ENCODE measurements at regions not wholly inside any gene's neighbourhood (a gene's known extent, or its start where the extent isn't known, plus 50 kb on each side); places are given as distances from the start of the nearest gene placed in this dataset.
"Not testable (repeated sequence)": the region's sequence is repeated elsewhere in the genome, so short reads cannot be mapped to it uniquely, and the experiment has no call there.

DNA sequence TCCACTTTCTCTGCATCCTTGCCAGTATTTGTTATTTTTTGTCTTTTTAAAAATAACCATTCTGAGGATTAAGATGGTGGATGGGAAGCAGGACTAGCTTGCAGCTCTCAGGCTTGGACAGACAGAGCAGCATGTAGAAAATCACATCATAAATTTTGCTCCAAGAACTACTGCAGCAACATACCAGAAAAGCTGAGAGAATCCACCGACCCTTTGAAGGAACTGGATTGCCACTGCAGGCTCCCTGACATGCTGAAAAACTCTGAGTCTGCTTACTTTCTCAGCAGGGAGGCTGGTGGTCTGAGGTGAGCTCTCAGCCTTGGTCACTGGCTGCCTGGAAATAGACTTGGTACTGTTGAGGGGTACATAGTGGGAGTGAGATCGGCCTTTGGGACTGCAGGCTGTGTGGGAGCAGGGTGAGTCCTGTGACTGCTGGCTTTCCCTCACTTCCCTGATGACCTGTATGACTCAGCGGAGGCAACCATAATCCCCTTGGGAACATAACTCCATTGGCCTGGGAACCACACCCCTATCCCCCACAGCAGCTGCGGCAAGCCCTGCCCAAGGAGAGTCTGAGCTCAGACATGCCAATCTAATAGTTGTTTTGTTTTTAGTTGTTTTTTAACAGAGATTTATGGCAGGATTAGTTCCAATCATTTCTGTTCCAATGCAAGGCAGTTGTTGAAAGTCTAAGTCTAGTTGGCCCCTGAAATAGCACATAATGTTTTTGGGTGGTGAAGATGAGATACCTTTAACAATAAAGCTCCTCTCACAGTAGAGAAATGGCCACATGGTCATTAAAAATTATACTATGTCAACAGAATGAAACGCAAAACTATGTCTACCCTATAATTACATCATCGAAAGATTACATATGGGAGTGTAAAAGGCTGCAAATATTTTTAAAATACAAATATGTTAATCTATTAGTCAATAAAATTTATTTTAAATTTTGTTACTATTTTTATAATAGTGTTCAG, 414.2 kb upstream of the CHAC2 start:
- no peak for DNase-seq

DNA sequence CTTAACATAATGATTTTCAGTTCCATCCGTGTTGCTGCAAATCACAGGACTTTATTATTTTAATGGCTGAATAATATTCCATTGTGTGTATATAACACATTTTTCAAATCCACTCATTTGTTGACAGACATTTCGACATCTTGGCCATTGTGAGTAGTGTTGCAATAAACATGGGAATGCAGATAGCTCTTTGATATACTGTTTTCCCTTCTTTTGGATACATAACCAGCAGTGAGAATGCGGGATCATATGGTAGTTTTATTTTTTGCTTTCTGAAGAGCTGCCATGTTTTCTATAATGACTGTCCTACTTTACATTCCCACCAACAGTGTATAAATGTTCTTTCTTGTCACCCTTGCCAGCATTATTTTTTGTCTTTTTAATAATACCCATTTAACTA, 420.3 kb upstream of the CHAC2 start:
- no peak for DNase-seq

DNA sequence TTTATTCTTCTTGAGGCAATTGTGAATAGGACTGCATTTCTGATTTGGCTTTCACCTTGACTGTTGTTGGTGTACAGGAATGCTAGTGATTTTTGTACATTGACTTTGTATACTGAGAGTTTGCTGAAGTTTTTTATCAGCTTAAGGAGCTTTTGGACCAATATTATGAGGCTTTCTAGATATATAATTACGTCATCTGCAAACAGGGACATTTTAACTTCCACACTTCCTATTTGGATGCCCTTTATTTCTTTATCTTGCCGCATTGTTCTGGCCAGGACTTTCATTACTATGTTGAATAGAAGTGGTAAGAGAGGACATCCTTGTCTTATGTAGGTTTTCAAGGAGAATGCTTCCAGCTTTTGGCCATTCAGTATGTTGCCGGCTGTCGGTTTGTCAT, 425.4 kb upstream of the CHAC2 start:
- no peak for DNase-seq

DNA sequence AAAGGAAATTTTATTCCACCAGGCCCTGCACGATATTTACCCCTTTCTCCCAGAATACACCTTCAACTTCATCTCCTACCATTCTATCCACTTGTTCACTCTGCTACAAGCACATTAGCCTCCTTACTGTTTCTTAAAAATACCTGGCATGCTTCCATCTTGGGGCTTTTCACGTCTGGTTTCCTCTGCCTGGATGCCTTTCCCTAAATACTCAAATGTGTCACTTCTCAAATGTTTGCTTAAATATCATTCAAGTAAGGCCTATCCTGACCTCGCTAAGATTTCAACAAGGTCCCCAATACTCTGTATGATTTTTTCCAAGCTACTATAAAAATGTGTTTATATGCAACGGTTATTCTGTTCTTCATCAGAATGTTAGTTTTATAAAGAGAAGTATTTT, 433.0 kb upstream of the CHAC2 start:
- no peak for DNase-seq

DNA sequence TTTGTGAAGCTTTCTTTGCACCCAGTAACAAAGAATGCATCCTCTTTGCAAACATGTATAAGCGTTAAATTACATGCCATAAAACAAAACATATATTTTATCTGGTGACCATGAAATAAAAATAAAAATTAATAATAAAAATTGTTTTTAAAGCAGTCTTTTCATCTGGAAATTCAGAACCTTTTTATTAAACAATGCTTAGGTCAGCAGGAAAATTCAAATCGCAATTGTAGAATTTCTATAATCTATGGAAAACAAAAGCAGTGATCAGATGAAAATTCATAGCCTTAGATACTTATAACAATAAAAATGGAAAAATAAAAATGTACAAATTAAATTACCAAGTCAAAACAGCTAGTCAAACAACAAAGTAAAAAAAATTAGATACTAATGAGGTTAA, 435.9 kb upstream of the CHAC2 start:
- no peak for DNase-seq

DNA sequence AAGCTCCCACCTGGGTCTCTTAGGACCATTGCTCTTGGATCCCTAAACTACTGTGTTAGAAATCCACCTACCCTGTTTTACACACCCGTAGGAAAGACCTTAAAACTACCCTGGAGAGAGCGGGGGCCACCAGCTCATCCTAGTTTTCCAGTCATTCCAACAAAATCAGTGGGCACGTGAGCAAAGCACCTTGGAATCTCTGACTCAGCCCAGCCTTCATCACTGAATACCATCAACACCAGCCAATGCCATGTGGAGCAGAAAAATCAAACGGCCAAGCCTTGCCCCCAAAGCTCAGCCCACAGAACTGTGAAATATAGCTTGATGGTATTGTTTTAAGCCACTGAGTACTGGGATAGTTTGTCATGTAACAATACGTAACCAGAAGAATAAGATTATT, 449.7 kb upstream of the CHAC2 start:
- no peak for DNase-seq

DNA sequence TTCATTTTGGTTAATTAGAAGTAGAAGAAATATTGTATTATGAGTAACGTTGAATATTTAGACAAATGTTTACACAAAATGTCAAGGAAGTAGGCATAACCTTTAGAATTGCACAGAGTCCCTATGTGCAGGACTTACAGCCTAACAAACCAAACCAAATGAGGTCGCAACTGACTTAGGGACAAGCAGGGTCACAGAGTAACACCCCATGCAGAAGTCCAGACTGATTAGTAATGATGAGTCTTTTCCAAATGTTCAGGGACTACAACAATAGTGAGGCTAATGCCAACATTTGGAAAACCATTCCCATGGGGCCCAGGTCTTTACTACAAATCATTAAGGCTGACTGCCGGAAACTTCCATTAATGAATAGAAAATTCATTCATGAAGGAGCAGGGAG, 452.5 kb upstream of the CHAC2 start:
- no peak for DNase-seq

DNA sequence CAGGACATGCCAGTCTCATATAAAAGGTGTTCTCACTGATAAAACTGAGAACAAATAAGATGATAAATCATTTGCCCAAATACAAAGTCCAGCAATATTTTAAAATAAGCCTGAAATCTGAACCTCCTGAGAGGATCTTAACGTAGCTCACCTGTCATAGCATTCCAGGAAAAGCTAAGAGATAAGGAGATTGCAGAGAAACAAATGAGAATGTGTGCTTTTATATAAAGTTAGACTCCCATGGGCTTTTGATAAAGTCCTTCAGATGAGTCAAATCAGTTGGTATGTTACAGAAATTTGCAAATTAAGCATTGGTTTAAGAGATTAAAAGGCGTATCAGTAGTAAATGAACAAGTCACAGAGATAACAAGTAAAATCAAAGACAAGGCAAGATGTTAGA, 452.9 kb upstream of the CHAC2 start:
- DNase-seq, result no peak

DNA sequence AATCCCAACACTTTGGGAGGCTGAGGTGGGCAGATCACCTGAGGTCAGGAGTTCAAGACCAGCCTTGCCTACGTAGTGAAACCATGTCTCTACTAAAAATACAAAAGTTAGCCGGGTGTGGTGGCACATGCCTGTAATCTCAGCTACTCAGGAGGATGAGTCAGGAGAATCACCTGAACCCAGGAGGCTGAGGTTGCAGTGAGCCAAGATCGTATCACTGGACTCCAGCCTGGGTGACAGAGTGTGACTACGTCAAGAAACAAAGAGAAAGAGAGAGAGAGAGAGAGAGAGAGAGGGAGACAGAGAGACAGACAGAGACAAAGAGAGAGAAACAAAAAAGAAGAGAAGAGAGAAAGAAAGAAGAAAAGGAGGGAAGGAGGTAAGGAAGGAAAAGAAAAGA, 454.0 kb upstream of the CHAC2 start:
- DNase-seq, result not testable (repeated sequence)

DNA sequence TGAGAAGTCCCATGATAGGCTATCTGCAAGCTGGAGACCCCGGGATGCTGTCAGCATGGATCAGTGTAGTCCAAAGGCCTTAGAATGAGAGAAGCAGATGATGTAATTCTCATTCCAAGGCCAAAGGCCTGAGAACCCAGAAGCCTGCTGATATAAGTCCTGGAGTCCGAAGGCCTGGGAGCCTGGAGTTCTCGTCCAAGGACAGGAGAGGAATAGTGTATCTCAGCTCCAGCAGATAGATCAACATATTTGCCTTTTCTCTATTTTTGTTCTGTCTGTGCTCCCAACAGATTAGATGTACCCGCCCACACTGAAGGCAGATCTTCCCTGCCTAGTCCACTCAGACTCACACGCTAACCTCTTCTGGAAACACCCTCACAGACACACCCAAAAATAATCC, 454.9 kb upstream of the CHAC2 start:
- DNase-seq, result no peak

DNA sequence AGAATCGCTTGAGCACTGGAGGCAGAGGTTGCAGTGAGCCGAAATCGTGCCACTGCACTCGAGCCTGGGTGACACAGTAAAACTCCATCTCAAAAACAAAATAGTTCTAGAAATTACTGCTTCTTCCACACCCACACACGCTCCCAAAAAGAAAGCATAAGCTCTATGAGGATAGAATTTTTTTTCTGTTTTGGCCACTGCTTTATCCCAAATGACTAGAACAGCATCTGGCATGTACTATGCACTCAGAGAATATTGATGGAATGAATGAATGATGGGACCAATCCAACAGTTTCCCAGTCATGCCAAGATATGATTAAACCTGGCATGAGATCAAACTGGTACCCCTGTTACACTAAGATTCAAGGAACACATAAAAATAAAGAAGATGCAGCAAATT, 455.4 kb upstream of the CHAC2 start:
- DNase-seq, result no peak

DNA sequence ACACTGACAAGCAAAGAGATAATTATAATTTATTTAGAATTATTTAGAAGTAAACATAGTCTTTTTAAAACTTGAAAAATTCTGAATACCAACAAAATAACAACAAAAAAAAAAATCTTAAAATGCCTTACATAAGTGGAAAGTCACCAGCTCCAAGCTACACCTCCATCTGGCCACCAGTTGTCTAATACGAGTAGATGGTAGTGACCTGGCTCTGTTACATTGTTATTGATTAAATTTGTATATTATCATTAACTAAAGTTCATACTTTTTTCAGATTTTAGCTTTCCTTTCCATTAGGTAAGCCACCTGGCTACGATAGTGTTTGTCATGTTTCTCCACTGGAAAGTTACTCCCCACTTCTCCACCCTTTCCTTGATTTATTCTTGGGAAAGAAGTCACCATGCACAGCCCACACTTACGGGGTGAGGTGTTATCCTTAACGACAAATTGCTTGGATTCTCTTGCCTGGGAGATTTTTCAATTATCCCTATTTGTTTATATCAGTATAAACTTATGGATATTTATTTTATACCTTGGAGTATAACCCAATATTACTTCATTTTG, 464.5 kb upstream of the CHAC2 start:
- no peak for DNase-seq

DNA sequence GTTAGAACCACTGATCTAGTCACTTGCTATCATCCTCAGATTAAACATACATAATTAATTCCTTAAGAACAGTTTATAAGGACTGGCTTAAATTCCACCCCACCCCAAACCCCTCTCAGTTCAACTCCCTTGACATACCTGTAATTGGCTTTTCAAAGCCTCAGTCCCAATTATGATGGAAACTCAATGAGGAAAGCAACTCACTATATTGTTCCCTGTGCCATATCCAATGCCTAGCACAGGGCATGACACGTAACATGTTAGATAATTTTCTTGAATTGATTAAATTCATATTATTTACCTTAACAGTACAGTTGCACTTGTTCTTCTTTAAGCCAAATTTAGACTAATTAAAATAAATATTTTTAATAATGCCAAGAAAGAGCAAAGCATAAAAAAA, 465.1 kb upstream of the CHAC2 start:
- no peak for DNase-seq

DNA sequence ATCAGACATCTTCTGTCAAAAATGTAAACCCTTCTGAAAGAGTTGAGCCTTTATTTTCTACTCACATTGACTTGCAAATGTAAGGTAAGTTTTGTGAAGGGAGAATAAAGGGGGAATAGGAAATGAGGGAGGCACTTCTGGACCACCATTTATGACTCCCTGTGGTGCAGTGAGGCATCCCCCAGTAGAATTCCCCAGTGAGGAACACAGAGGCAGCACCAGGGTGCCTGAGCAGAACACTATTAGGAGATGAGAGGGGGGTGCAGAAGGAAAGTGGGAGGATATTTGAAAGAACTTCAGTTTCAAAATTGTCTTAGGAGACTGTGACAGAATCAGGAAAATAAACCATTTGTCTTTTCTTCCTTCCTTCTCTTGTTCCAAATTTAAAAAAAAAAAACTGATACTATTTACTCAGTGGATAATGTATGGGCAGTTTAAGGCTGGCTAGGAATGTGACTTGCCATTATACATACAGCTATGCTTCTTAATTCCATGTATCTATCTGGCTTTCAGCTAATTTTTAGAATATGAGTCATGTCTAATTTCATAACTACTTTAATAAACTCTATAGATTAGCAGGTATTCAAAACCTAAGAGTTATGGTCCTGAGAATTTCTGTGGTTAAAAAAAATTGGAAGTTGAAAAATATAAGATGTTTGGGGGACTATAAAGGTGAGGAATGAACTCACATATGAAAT, 478.1 kb upstream of the CHAC2 start:
- DNase-seq, result no peak

DNA sequence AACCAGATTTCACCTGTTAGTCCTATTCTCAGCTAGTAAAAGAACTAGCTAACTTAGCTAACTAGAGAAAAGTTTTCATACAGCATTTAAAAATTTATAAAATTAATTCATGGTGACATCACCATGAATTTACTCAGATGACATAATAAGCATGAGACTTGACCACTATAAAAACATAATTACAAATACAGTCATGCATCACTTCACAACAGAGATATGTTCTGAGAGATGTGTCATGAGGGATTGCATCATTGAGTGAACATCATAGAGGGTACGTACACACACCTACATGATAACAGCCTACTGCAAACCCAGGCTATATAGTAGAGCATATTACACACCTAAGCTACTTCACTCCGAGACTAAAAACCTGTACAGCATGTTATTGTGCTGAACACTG, 481.3 kb upstream of the CHAC2 start:
- DNase-seq, result no peak

DNA sequence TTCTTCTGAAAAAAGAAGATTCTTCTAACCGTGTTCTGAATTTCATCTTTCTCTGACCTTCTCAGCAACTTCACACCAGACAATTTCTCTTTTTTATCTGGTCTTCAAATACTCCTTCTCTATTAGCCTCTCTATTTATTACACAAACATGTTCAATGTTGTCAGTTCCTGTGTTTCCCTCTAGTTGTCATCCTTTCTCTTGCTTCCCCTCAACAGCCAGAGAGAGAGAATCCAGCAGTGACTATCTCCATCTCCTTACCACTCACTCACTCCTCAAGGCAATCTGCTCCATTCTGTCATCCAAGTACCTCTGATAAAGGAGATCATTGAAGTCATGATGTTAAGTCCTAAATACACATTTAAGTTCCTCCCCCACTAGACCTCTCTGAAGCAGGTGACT, 491.9 kb upstream of the CHAC2 start:
- no peak for DNase-seq

DNA sequence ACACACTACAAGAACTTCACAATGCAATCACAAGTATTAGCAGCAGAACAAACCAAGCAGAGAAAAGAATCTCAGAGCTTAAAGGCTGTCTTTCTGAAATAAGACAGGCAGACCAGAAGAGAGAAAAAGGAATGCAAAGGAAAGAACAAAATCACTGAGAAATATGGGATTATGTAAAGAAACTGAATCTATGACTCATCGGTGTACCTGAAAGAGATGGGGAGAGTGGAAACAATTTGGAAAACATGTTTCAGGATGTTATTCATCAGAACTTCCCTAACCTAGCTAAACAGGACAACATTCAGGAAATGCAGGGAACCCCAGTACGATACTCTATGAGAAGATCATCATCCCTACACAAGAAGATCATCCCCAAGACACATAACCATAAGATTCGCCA, 499.0 kb upstream of the CHAC2 start:
- DNase-seq, result no peak

DNA sequence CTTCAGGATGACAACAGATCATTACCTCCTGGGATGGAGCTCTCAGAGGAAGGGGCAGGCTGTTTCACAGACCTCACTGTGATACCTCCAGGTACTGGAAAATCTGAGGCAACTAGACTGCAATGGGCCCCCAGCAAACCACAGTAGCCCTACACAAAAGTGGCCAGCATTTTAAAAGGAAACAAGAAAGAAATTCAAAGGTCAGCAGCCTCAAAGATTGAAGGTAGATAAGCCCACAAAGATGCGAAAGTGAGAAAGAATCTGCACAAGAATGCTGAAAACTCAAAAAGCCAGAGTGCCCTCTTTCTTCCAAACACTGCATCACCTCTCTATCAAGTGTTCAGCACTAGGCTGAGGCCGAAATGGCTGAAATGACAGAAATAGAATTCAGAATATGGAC, 499.5 kb upstream of the CHAC2 start:
- no peak for DNase-seq

DNA sequence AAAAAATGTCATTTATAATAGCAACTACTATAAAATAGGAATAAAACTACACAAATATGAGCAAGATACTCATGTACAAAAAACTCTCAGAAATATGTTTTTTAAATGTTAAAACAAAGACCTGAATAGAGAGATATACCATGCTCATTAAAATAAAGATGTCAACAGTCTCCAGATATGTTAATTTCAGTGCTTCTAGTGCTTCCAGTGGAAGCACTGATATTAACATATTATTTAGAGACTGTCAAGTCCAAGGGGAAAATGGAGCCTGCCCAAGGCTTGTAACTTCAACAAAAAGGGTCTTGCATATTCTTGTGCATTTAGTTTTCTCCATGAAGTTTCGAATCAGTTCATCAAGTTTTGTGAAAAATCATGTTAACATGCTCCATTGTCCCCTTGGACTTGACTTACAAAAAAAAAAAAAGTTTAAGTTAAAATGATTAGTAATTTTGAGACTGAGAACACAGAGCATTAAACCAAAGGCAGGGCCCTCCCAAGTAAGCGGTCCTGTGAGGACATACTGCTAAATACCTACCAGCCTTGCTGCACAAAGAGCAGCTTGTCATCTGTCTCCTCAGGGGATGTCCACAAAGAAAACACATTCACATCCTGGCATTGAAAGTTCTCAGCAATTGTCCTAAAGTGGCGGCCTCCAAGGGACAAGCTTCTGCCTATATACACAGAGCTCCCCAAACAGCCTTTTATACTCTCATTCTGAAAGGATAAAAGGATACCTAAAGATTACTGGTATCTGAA, 501.9 kb upstream of the CHAC2 start:
- DNase-seq, result no peak

DNA sequence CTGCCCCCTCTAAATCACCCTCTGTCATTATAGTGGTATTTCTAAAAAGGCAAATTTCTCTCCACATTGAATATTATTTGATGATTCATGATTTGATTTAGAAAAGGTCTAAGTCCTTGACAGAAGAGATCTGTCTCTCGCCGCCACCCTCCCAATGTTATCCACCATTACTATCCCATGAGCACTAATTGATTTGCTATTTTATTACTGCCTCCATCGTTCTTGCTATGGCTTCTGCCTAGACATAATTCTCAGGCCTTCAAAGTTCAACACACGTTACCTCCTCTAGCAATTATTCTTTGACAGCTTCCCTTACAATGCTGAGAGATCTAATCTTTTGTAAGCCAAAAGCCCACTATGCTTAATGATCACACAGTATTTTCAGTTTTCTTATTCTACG, 507.0 kb upstream of the CHAC2 start:
- DNase-seq, result no peak

DNA sequence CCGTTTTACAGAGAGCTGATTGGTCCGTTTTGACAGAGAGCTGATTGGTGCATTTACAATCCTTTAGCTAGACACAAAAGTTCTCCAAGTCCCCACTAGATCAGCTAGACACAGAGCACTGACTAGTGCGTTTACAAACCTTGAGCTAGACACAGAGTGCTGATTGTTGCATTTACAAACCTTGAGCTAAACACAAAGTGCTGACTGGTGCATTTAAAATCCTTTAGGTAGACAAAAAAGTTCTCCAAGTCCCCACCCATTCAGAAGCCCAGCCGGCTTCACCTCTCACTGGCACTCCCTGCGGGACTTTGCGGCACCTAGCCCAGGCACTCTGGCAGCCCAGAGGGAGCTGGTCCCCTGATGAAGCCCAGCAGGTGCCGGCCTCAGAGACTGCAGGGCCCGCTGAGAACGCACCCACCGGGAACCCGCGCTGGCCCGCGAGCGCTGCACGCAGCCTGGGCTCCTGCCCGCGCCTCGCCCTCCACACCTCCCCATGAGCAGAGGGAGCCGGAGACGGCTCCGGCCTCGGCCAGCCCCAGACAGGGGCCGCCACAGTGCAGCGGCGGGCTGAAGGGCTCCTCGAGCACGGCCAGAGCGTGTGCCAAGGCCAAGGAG, 508.1 kb upstream of the CHAC2 start:
- no peak for DNase-seq

DNA sequence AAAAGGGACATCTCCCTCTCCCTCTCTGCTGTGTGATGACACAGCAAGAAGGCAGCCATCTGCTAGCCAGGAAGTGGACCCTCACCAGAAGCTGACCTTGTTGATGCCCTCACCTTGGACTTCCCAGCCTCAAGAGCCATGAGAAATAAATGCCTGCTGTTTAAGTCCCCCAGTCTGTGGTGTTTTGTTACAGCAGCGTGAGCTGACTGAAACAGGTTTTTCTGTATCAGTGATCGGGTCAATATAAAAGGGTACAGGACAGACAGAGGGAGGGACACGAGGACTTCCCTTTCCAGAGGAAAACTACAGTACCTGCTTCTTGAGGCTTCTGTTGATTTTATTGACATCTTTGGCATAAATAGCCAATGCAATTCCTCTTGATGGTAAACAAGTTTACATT, 510.3 kb upstream of the CHAC2 start:
- no peak for DNase-seq

DNA sequence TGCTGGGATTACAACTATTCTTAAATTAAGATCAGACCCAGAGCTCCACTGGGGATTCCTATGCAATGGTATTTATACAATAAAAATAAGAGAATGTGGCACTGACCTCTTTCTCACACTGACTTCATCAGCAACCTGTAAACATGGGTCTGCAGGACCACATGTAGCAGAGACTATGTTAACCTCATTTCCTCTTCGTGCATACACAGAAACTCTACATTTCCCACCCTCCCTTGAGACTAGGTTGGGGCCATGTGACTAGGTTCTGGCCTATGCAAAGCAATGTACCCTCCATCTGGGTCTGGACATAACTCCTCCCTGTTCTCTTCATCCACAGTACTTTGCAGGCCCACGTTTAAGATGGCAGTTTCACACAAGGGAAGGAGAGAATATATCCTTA, 514.4 kb upstream of the CHAC2 start:
- DNase-seq, result no peak
